A673 (cell line): ENCODE measurements at regions not wholly inside any gene's neighbourhood (a gene's known extent, or its start where the extent isn't known, plus 50 kb on each side); places are given as distances from the start of the nearest gene placed in this dataset.
A peak's percentile ranks its signal among the peaks of the same experiment; 100 is the strongest.

Source experiments
- BruUV-seq: library from RNA; stranded (reverse); fragments of 400-500 nt; replicated peaks from 2 replicates; lab custom pipeline; 2021; lab: Mats Ljungman, UMichigan
- CTCF ChIA-PET: fragments of 300-600 bp; sonication (Branson Sonifier 250); formaldehyde crosslinking; loops from one replicate; lab custom pipeline; 2022; ENCODE audit warnings: antibody characterized with exemption; lab: Charles Lee
- POLR2A ChIA-PET: fragments of 300-600 bp; sonication (Branson Sonifier 250); formaldehyde crosslinking; loops from one replicate; lab custom pipeline; 2022; ENCODE audit warnings: antibody characterized with exemption; ENCODE audit not compliant: low non-redundant PET; lab: Charles Lee
- DNase-seq: peaks from one replicate; pipeline ENCODE4 v3.0.0-alpha.2; 2015; ENCODE audit warnings: low spot score
- H3K27ac ChIP-seq: fragments of 200-600 bp; sonication (generic); 2 replicates; pipeline ENCODE4 v1.5.1; 2016; ENCODE audit warnings: mixed run types, low read depth, mild to moderate bottlenecking, mixed read lengths, antibody characterized with exemption, low read length; ENCODE audit not compliant: poor library complexity, severe bottlenecking
- H3K27me3 ChIP-seq: fragments of 200-600 bp; sonication (generic); replicated peaks from 2 replicates; pipeline ENCODE4 v1.6.1; 2017; ENCODE audit warnings: mixed run types, low read depth, mild to moderate bottlenecking, mixed read lengths, antibody characterized with exemption, low read length; ENCODE audit not compliant: insufficient read depth, poor library complexity
- H3K36me3 ChIP-seq: fragments of 200-600 bp; sonication (generic); 2 replicates; pipeline ENCODE4 v1.6.1; 2016; ENCODE audit warnings: mixed run types, mild to moderate bottlenecking, mixed read lengths, antibody characterized with exemption, low read length; ENCODE audit not compliant: insufficient read depth, poor library complexity, severe bottlenecking
- H3K4me1 ChIP-seq: fragments of 200-600 bp; sonication (generic); 2 replicates; pipeline ENCODE4 v1.6.1; 2017; ENCODE audit warnings: mixed run types, mild to moderate bottlenecking, mixed read lengths, antibody characterized with exemption, low read length; ENCODE audit not compliant: insufficient read depth, poor library complexity, severe bottlenecking
- H3K4me3 ChIP-seq: fragments of 200-600 bp; sonication (generic); 2 replicates; pipeline ENCODE4 v1.5.1; 2016; ENCODE audit warnings: low read depth, mixed run types, mild to moderate bottlenecking, mixed read lengths, low read length; ENCODE audit not compliant: poor library complexity, severe bottlenecking
- H3K9me3 ChIP-seq: fragments of 200-600 bp; sonication (generic); 2 replicates; pipeline ENCODE4 v1.6.1; 2016; ENCODE audit warnings: mixed run types, low read depth, mild to moderate bottlenecking, mixed read lengths, antibody characterized with exemption, low read length; ENCODE audit not compliant: poor library complexity, severe bottlenecking
- CTCF ChIP-seq: fragments of 300-800, 200-600 bp; sonication (generic); conservative IDR thresholded peaks from 2 replicates; pipeline ENCODE4 v1.5.1; 2017; ENCODE audit warnings: low read depth, mild to moderate bottlenecking, antibody characterized with exemption, low read length, moderate library complexity, mixed read lengths
- EZH2 ChIP-seq: fragments of 200-600 bp; sonication (generic); IDR thresholded peaks from 2 replicates; pipeline ENCODE4 v1.6.1; 2017; ENCODE audit warnings: borderline replicate concordance, low read depth, mild to moderate bottlenecking, mixed read lengths, antibody characterized with exemption, low read length; ENCODE audit not compliant: poor library complexity, severe bottlenecking
- intact Hi-C: fragments of 100-400 bp; cut with micrococcal nuclease; formaldehyde crosslinking; loops from one replicate; pipeline ENCODE4 v1.10.0; 2022; ENCODE audit not compliant: unreplicated experiment

- Histone ChIP-seq H3K27me3 (no peaks in the 10 kb centered on the region), H3K4me1 (peaks cover 32% of the 10 kb centered on the region), H3K4me3 (no peak overlapping the region), H3K27ac (no peak overlapping the region), H3K9me3 (no peaks in the 10 kb centered on the region), H3K36me3 (no peaks in the 10 kb centered on the region)
- intact Hi-C loops = no loop called here
- no peak for TF ChIP-seq CTCF
- no peak for TF ChIP-seq EZH2
- POLR2A ChIA-PET = no interaction called here
- BruUV-seq = no TSS peak
- DNase-seq = peak; percentile 35
- CTCF ChIA-PET = no interaction called here
Measured at GRCh38 chr17:77785312-77785905, 173.1 kb upstream of the TNRC6C start.

GRCh38 chr17:77786090-77786489 lies 172.4 kb upstream of the TNRC6C start:
- ChIA-PET POLR2A (interaction anchor here (0.6 kb wide), 1 partner anchor 17 kb away, joined by 3 read pairs; no protein-coding TSS in a partner anchor), CTCF (no interaction called here)
- Histone ChIP-seq H3K4me1 (peaks cover 36% of the 10 kb centered on the region), H3K4me3 (no peak overlapping the region), H3K9me3 (no peaks in the 10 kb centered on the region), H3K36me3 (no peaks in the 10 kb centered on the region), H3K27me3 (no peaks in the 10 kb centered on the region), H3K27ac (no peak overlapping the region)
- no peak for DNase-seq
- BruUV-seq = no TSS peak
- TF ChIP-seq EZH2 = no peak
- intact Hi-C loops = no loop called here

GRCh38 chr17:77786740-77787505 lies 171.6 kb upstream of the TNRC6C start:
- ChIA-PET CTCF (no interaction called here), POLR2A (interaction anchor here (0.6 kb wide), 1 partner anchor 18 kb away, joined by 3 read pairs; no protein-coding TSS in a partner anchor)
- peak; percentile 80 for DNase-seq
- Histone ChIP-seq H3K9me3 (no peaks in the 10 kb centered on the region), H3K4me1 (peaks cover 36% of the 10 kb centered on the region), H3K27ac (no peak overlapping the region), H3K4me3 (no peak overlapping the region), H3K27me3 (no peaks in the 10 kb centered on the region), H3K36me3 (no peaks in the 10 kb centered on the region)
- BruUV-seq = no TSS peak
- no peak for TF ChIP-seq CTCF
- TF ChIP-seq EZH2 = no peak
- intact Hi-C loops = no loop called here
